Hindlimb muscle (tissue), 1 donor: ENCODE measurements at regions not wholly inside any gene's neighbourhood (a gene's known extent, or its start where the extent isn't known, plus 50 kb on each side); places are given as distances from the start of the nearest gene placed in this dataset.
A peak's percentile ranks its signal among the peaks of the same experiment; 100 is the strongest.
"Not testable (repeated sequence)": the region's sequence is repeated elsewhere in the genome, so short reads cannot be mapped to it uniquely, and the experiment has no call there.

Experiments used
- DNase-seq: peaks from one replicate; pipeline ENCODE4 v3.0.0-alpha.2; 2013

DNA sequence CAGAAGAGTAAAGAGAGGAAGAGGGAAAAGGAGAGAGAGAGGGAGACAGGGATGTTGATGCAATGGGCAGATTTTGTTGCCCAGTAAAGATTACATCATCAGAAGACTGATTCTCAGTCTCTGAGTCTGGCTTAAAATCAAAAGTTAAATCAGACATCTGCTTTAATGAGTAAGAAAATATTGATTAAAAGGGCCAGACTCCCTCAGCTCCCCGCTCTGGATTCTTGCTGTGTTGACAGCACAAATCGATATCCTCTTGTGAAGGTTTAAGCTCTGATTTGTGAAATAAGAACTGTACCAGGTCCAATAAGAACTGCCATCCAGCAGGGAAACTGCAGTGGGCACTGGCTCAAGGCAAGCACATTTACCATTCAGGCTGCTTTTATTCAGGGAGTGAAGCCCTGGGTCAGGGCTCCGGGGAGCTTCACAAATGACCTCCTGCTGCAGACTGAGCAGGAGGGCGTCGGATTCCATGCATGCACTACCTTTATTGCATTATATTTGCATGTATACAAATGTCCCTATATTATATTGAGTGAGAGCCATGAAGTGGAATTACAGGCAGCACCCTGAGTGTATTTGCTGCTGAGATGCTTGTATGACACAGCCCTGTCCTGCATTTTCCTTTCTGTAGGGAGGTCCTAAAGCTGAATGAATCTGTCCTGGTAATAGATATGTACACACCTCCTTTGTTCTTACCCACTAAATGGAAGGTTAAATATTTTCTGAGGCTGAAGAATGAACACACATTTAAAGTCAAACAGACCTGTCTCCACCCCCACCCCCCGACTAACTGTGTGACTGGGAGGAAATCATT lies 401.5 kb downstream of the REEP3 start:
- no peak for DNase-seq

GRCh38 chr10:63929831-63930467 lies 408.7 kb downstream of the REEP3 start:
- no peak for DNase-seq

GRCh38 chr10:63930584-63930983 lies 409.4 kb downstream of the REEP3 start:
- DNase-seq: no peak

DNA sequence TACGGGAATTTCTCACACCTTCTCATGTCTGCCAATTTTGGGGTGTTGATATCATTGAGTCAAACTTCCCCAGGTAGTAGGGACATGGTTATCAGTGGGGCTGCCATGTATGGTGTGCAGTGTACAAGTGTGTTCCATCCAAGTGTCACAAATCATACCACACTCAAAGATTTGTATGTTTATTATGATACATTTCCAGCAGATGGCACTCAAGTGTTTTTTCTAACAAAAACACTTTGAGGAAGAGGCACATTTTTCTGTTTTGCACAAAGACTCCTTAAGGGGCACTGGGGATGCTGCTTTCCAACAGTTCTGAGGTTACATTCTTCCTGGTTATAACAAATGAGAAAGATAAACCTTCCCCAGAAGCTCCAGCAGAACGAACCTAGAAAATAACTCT lies 414.5 kb downstream of the REEP3 start:
- DNase-seq: no peak

- no peak for DNase-seq
These were observed 419.2 kb downstream of the REEP3 start for GRCh38 chr10:63940277-63940922.

- peak; percentile 31 for DNase-seq
These were observed 443.2 kb downstream of the REEP3 start for GRCh38 chr10:63964406-63964805.

GRCh38 chr10:63965846-63966245 lies 444.6 kb downstream of the REEP3 start:
- DNase-seq: peak; percentile 7

GRCh38 chr10:63972949-63973827 lies 452.0 kb downstream of the REEP3 start:
- DNase-seq: no peak

DNA sequence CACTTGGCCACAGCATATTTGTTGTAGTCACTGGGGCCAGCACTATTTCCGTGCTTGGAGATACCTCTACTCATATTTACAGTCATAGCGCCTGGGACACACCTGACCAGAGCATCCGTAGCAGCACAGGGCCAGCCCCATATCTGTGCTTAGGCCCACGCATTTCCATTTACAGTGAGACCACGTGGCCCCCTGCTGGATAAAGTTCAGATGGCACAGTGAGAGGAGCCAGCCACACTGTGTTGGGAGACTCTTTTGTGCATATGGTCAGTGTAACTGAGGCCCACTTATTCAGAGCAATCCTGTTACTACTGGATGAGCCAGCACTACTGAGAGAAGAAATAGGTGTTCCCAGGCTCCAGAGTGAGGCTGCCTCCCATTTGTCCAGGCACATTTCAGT lies 455.3 kb downstream of the REEP3 start:
- peak; percentile 8 for DNase-seq

DNA sequence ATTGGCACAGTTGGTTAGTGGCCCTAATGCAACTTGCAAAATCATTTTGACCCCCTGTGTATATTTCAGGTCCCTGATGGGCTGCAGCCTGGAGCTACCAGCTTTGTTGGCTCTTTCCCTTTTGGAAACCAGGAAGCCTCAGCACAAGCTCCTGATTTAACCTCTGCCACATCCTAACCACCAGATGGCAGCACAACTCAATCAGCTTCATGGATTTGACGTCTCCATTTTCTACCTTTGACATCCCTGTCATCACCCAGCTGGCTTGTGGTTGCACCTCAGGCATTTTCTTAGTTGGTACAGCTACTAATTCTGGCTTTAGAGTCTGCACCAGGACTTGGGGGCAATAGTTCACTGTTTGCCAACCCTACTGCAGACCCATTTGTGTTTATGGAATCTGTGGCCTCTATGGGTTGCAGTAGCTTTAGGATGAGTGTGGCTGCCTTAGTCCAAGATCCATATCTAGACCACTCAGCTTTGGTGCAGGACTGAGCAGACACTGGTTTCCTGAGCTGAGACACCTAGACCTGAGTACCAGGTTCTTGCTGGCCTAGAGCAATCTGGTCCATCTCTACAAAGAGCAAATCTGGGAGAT lies 456.2 kb downstream of the REEP3 start:
- DNase-seq: peak; percentile 6

DNA sequence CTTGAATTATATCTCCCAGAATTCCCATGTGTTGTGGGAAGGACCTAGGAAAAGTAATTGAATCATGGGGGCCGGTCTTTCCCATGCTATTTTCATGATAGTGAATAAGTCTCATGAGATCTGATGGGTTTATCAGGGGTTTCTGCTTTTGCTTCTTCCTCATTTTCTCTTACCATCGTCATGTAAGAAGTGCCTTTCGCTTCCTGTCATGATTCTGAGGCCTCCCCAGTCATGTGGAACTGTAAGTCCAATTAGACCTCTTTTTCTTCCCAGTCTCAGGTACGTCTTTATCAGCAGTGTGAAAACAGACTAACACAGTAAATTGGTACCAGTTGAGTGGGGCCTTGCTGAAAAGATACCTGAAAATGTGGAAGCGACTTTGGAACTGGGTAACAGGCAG lies 459.7 kb downstream of the REEP3 start:
- DNase-seq: not testable (repeated sequence)

GRCh38 chr10:63984061-63984460 lies 462.9 kb downstream of the REEP3 start:
- not testable (repeated sequence) for DNase-seq

- no peak for DNase-seq
These were observed 465.3 kb downstream of the REEP3 start for GRCh38 chr10:63986536-63986935.

DNA sequence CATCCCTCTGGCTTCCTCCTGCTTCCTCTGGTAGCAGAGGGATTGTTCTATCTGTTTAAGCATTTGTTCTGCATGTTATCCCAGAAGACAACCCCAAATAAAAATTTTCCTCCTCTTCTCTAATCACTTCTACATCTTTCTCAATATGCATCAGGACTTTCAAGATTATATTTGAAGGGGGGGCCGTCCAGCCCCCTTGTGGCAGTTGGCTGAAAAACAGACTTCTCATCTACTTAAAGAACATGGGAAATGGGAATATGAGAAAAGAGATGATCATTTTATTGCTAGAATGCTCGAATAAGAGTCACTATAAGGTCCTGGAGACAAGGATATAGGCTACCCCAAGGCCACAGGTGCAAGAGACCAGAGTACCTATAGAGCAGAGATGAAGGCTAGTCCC lies 466.0 kb downstream of the REEP3 start:
- no peak for DNase-seq

DNA sequence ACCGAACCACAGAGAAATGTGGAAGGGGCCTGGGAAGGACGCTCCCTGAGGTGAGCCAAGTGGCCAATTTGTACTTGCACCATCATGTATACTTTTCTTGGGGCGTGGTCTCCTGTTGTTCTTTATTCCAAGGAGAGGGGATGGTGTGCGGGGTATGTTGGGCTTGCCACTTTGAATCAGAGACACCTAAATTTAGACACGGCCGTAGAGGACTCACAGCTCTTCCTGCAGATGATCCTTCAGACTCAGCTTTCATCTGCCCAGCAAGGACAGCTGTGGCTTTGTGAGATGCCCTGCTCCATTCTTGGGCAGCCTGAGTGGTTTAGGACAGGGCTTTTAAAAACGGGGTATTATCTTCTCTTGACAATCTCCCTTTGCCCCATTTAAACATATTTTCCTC lies 473.2 kb downstream of the REEP3 start:
- DNase-seq: no peak

GRCh38 chr10:64007157-64007556 lies 486.0 kb downstream of the REEP3 start:
- DNase-seq: no peak

GRCh38 chr10:64010711-64011110 lies 489.5 kb downstream of the REEP3 start:
- no peak for DNase-seq

DNA sequence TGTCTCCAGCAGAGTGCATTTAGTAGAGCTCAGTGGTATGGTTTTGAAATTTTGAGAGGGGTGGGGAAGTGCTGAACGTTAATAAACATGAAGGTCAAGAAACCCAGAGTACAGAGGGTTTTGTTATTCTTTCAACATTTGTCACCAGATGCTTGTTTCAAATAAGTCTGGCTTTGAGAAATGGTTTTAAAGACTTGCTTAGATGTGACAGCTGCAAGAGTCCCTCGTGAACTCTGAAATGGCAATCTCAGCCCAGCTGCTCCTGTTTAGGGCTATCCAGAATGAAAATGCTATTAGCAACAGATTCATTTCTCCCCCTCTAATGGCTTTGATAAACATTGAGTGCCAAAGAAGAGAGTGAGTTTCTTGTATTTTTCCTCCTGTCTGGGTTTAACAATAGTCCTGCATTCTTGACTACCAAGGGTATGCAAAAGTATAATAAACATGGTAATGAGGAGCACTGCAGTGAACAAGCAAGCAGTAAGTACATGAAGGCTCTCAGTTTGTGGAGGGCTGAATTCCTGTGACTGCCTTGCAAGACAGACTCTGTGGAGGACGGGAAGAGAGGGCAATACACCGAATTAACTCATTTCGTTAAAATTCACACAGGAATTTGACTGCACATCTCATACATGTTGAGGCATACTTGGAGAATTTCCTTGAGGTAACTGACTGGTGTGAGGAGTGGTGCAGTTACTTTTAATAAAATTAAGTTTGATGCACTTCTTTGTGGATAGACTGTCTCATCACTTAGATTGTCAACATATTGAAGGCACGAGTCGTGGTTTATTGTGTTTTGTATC lies 490.9 kb downstream of the REEP3 start:
- peak; percentile 23 for DNase-seq

DNA sequence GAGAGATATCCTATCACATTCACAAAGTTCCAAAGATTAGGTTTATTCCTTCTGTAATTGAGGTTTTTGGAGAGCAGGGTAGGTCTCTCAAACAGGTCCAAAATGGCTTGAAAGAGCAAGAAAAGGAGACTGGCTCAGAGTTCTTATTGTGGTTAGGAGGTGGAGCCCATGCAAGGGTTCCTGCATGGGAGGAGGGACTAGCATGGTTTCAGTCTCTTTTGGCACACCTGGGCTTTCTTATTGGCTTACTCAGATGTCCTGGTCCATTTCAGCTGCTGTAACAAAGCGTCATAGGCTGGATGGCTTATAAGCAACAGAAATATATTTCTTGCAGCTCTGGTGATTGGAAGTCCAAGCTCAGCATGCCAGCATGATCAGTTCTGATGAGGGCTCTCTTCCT lies 493.1 kb downstream of the REEP3 start:
- DNase-seq: no peak

GRCh38 chr10:64023926-64024470 lies 502.8 kb downstream of the REEP3 start:
- no peak for DNase-seq

- no peak for DNase-seq
These were observed 512.5 kb downstream of the REEP3 start for GRCh38 chr10:64033711-64034110.
